AG04450 (cell line): ENCODE measurements at regions not wholly inside any gene's neighbourhood (a gene's known extent, or its start where the extent isn't known, plus 50 kb on each side); places are given as distances from the start of the nearest gene placed in this dataset.
"Not testable (repeated sequence)": the region's sequence is repeated elsewhere in the genome, so short reads cannot be mapped to it uniquely, and the experiment has no call there.

Source experiments
- CTCF ChIA-PET: fragments of 300-600, 350-600 bp; formaldehyde crosslinking; extraction: SDS; loops from one replicate; lab custom pipeline; 2022; ENCODE audit warnings: antibody characterized with exemption, inconsistent platforms; lab: Charles Lee
- POLR2A ChIA-PET: fragments of 350-600 bp; formaldehyde crosslinking; extraction: SDS; loops from one replicate; lab custom pipeline; 2021; ENCODE audit warnings: antibody characterized with exemption, inconsistent platforms; lab: Yijun Ruan, JAX
- DNase-seq: peaks from one replicate; pipeline ENCODE4 v3.0.0-alpha.2; 2011; ENCODE audit warnings: low read depth, low spot score
- H3K27ac ChIP-seq: one replicate; pipeline ENCODE4 v1.5.1; 2012; ENCODE audit warnings: low read depth, low read length, control low read depth
- H3K27me3 ChIP-seq: one replicate; pipeline ENCODE4 v1.6.0; 2012; ENCODE audit warnings: low read length; ENCODE audit not compliant: control insufficient read depth, insufficient read depth
- H3K4me3 ChIP-seq: 2 replicates; pipeline ENCODE4 v1.5.1; 2011; ENCODE audit warnings: mild to moderate bottlenecking, low read depth, low read length, control low read depth
- H3K9me3 ChIP-seq: 2 replicates; pipeline ENCODE4 v1.5.1; 2012; ENCODE audit warnings: low read length; ENCODE audit not compliant: control insufficient read depth, insufficient read depth
- TF ChIP-seq, protein P1 (sequence below): IDR thresholded peaks from 2 replicates; pipeline ENCODE4 v1.5.1; 2011; ENCODE audit warnings: low read depth, low read length, control low read depth, inconsistent platforms

- H3K27me3 ChIP-seq: peaks cover 5% of the 10 kb centered on the region
- H3K9me3 ChIP-seq: no peaks in the 10 kb centered on the region; the same call in 1 of the 2 replicates
- ChIA-PET CTCF (no interaction called here), POLR2A (no interaction called here)
- TF ChIP-seq, protein P1, sequence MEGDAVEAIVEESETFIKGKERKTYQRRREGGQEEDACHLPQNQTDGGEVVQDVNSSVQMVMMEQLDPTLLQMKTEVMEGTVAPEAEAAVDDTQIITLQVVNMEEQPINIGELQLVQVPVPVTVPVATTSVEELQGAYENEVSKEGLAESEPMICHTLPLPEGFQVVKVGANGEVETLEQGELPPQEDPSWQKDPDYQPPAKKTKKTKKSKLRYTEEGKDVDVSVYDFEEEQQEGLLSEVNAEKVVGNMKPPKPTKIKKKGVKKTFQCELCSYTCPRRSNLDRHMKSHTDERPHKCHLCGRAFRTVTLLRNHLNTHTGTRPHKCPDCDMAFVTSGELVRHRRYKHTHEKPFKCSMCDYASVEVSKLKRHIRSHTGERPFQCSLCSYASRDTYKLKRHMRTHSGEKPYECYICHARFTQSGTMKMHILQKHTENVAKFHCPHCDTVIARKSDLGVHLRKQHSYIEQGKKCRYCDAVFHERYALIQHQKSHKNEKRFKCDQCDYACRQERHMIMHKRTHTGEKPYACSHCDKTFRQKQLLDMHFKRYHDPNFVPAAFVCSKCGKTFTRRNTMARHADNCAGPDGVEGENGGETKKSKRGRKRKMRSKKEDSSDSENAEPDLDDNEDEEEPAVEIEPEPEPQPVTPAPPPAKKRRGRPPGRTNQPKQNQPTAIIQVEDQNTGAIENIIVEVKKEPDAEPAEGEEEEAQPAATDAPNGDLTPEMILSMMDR: no peak
- H3K27ac ChIP-seq: no peak overlapping the region
- DNase-seq: no peak
- no peak overlapping the region for H3K4me3 ChIP-seq
Observed at GRCh38 chr16:73113336-73113735, 65.4 kb upstream of the ZFHX3 start.

- CTCF ChIA-PET: interaction anchor here (0.6 kb wide), 1 partner anchor 408 kb away, joined by 4 read pairs; no protein-coding TSS in a partner anchor
- no peak overlapping the region for H3K4me3 ChIP-seq
- TF ChIP-seq, protein P1: no peak
- H3K27me3 ChIP-seq: peaks cover 5% of the 10 kb centered on the region
- H3K9me3 ChIP-seq: no peaks in the 10 kb centered on the region
- POLR2A ChIA-PET: no interaction called here
- DNase-seq: no peak
- H3K27ac ChIP-seq: no peak overlapping the region
Observed at GRCh38 chr16:73108195-73108963, 60.5 kb upstream of the ZFHX3 start.

DNA sequence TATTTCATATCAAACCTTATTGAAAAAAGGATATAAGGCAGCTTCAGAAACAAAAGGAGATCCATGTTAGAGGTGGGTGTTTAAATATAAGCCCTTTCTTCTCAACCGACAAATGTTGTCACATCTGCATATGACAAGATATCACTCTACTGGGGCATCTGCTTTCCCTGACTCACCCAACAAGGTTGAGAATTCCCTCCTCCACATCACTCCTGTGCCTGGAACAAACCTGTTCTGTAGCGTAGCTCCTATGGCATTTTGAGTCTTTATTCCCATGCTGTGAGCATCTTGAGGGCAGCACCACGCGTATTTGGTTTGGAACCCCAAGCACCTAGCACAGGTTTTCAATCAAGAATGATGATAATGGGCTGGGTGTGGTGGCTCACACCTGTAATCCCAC lies 59.4 kb upstream of the ZFHX3 start:
- Histone ChIP-seq H3K4me3 (no peak overlapping the region), H3K27ac (no peak overlapping the region), H3K9me3 (no peaks in the 10 kb centered on the region), H3K27me3 (peaks cover 5% of the 10 kb centered on the region)
- ChIA-PET CTCF (no interaction called here), POLR2A (no interaction called here)
- DNase-seq: no peak
- TF ChIP-seq, protein P1: no peak

GRCh38 chr16:73106329-73107034 lies 58.6 kb upstream of the ZFHX3 start:
- Histone ChIP-seq H3K4me3 (no peak overlapping the region), H3K9me3 (no peaks in the 10 kb centered on the region), H3K27me3 (peaks cover 5% of the 10 kb centered on the region), H3K27ac (no peak overlapping the region)
- CTCF ChIA-PET: no interaction called here
- DNase-seq: no peak
- TF ChIP-seq, protein P1: no peak
- POLR2A ChIA-PET: no interaction called here

DNA sequence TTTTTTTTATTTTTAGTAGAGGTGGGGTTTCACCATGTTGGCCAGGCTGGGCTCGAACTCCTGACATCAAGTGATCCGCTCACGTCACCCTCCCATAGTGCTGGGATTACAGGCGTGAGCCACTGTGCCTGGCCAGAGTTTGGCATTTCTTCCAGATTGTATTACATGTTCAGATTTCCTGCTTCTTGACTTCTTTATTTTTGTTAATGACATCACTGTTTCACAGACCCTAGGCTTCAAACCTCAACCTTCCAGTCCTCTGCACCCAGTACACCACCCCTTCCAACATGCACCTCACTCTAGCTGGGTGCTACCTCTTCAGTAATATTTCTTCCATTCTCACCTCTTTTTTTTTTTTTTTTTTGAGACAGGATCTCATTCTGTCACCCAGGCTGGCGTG lies 53.6 kb upstream of the ZFHX3 start:
- Histone ChIP-seq H3K4me3 (no peak overlapping the region), H3K27ac (no peak overlapping the region), H3K27me3 (no peaks in the 10 kb centered on the region), H3K9me3 (no peaks in the 10 kb centered on the region)
- DNase-seq: no peak
- TF ChIP-seq, protein P1: no peak
- POLR2A ChIA-PET: no interaction called here
- CTCF ChIA-PET: interaction anchor here (0.7 kb wide), 1 partner anchor 860 kb away, joined by 5 read pairs; no protein-coding TSS in a partner anchor

- not testable (repeated sequence) for H3K9me3 ChIP-seq, H3K27ac ChIP-seq, DNase-seq, H3K4me3 ChIP-seq, H3K27me3 ChIP-seq
- CTCF ChIA-PET: interaction anchor here (1.0 kb wide), 1 partner anchor 77 kb away, joined by 8 read pairs; no protein-coding TSS in a partner anchor
- POLR2A ChIA-PET: interaction anchor here (0.6 kb wide), 1 partner anchor 347 kb away, joined by 3 read pairs; no protein-coding TSS in a partner anchor
Observed at GRCh38 chr16:73099601-73100000, 51.7 kb upstream of the ZFHX3 start.
